ENCODE measurements at regions not wholly inside any gene's neighbourhood (a gene's known extent, or its start where the extent isn't known, plus 50 kb on each side); places are given as distances from the start of the nearest gene placed in this dataset.

GRCh38 chr17:68794636-68795434 is 160.4 kb downstream of the ABCA8 start:
- TF ChIP-seq HCFC1 (IDR thresholded peaks at IDR 0.05; ENCODE audit: low read length) = no peak
- peak; percentile 48; the same call in 1 of the 2 replicates for TF ChIP-seq SMC3 (IDR thresholded peaks at IDR 0.05; ENCODE audit: borderline replicate concordance, low read length)
- peak; percentile 10 to 41 (median 33); a peak in 3 of 6 replicates for TF ChIP-seq CTCF (IDR thresholded peaks at IDR 0.05 in 2 of 3, conservative IDR thresholded peaks at IDR 0.05 in 1 of 3; ENCODE audit: control insufficient read depth in 2 of 3, extremely low read depth in 1 of 3, insufficient read depth in 1 of 3, low read depth in 3 of 3, low read length in 3 of 3)
- TF ChIP-seq TCF12 (IDR thresholded peaks at IDR 0.05; ENCODE audit: low read depth, low read length) = no peak
- TF ChIP-seq NFIC (IDR thresholded peaks at IDR 0.05; ENCODE audit: low read depth, low read length) = no peak
- no peak for TF ChIP-seq PRDM15 (CRISPR knock-in tag; IDR thresholded peaks at IDR 0.05)
- TF ChIP-seq RAD21 (IDR thresholded peaks at IDR 0.05; ENCODE audit: insufficient read depth, low read depth, low read length) = peak; percentile 48
- no peak for TF ChIP-seq SREBF1 (IDR thresholded peaks at IDR 0.05; ENCODE audit: low read length)
- TF ChIP-seq SPI1 (IDR thresholded peaks at IDR 0.05; ENCODE audit: borderline replicate concordance, insufficient read depth, low read depth, low read length) = peak; percentile 74
- no peak for TF ChIP-seq SUZ12 (IDR thresholded peaks at IDR 0.05; ENCODE audit: unreplicated experiment)
- TF ChIP-seq JUNB (IDR thresholded peaks at IDR 0.05) = no peak
- TF ChIP-seq POU2F2 (IDR thresholded peaks at IDR 0.05; ENCODE audit: borderline replicate concordance, low read depth, low read length) = 0 out of 3 replicates have a peak, but pooled peaks have one; percentile 9
- TF ChIP-seq, protein P1, sequence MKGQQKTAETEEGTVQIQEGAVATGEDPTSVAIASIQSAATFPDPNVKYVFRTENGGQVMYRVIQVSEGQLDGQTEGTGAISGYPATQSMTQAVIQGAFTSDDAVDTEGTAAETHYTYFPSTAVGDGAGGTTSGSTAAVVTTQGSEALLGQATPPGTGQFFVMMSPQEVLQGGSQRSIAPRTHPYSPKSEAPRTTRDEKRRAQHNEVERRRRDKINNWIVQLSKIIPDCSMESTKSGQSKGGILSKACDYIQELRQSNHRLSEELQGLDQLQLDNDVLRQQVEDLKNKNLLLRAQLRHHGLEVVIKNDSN (IDR thresholded peaks at IDR 0.05; ENCODE audit: borderline replicate concordance, extremely low read length, insufficient read depth, low read depth, low read length) = no peak
- TF ChIP-seq ATF2 (IDR thresholded peaks at IDR 0.05; ENCODE audit: low read length) = 0 out of 2 replicates have a peak, but pooled peaks have one; percentile 18
- 35% methylated on average over 5 of the region's 5 CpGs for WGBS (ENCODE audit: insufficient coverage, insufficient replicate concordance, low lambda C conversion rate, missing lambda C conversion rate)
- SMC1A ChIA-PET (ENCODE audit: uncharacterized antibody, unreplicated experiment) = interaction anchor here (0.7 to 3.0 kb wide), 27 partner anchors 10 to 454 kb away, joined by 3 to 18 read pairs (median 4); no protein-coding TSS in a partner anchor
- Histone ChIP-seq H3K9me3 (replicated peaks; ENCODE audit: control insufficient read depth, insufficient read depth, low read length) (no peaks in the 10 kb centered on the region), H3K36me3 (ENCODE audit: control insufficient read depth in 2 of 2, insufficient read depth in 2 of 2, low read length in 1 of 2) (no peaks in the 10 kb centered on the region), H3K27ac (ENCODE audit: control insufficient read depth, insufficient read depth) (peak overlapping the region; percentile 38), H4K20me1 (ENCODE audit: control insufficient read depth, insufficient read depth) (no peaks in the 10 kb centered on the region), H2AFZ (ENCODE audit: control insufficient read depth, low read depth, low read length) (peak overlapping the region; percentile 93), H3K4me2 (ENCODE audit: control insufficient read depth, insufficient read depth) (peak overlapping the region; percentile 81), H3K4me3 (peak overlapping the region; percentile 7; the same call in 1 of the 2 replicates), H3K27me3 (replicated peaks in 1 of 2; ENCODE audit: control insufficient read depth in 2 of 2, insufficient read depth in 2 of 2, low read length in 1 of 2) (no peaks in the 10 kb centered on the region), H3K79me2 (ENCODE audit: control insufficient read depth, insufficient read depth, low read length) (no peaks in the 10 kb centered on the region), H3K9ac (ENCODE audit: control insufficient read depth, insufficient read depth, low read length) (peak overlapping the region; percentile 8; the same call in 1 of the 2 replicates), H3K4me1 (ENCODE audit: control insufficient read depth, insufficient read depth, low read length) (peaks cover 4% of the 10 kb centered on the region; the same call in 1 of the 2 replicates)
- in situ Hi-C loops (cut with MboI) (no loop called here), intact Hi-C loops (cut with micrococcal nuclease; ENCODE audit: unreplicated experiment) (loop anchor here (1.0 to 5.0 kb wide), 2 partner anchors 117 to 440 kb away; no protein-coding TSS in a partner anchor)
- ATAC-seq (peak; percentile 72), FAIRE-seq (no peak), DNase-seq (ENCODE audit: low read depth, low spot score) (no peak)
- no TSS peak for BruUV-seq (replicated peaks)
- POLR2A ChIA-PET = no interaction called here
- RAD21 ChIA-PET (ENCODE audit: unreplicated experiment) = interaction anchor here (0.7 to 1.7 kb wide), 15 partner anchors 15 to 450 kb away, joined by 3 to 16 read pairs (median 4); no protein-coding TSS in a partner anchor
- CTCF ChIA-PET = interaction anchor here (0.5 to 4.5 kb wide), 34 partner anchors 9 to 1021 kb away, joined by 3 to 35 read pairs (median 4); partner anchors contain the start of gene ABCA5
